IMR-90 (cell line): ENCODE measurements at regions not wholly inside any gene's neighbourhood (a gene's known extent, or its start where the extent isn't known, plus 50 kb on each side); places are given as distances from the start of the nearest gene placed in this dataset.

Source experiments
- ATAC-seq: fragments of 200-7000 bp; cut with Tn5 transposase; 2 replicates; pipeline ENCODE4 v1.9.1; 2020; ENCODE audit warnings: low read depth, mild to moderate bottlenecking, moderate library complexity
- BruUV-seq: library from RNA; stranded (reverse); fragments of 400-500 nt; replicated peaks from 2 replicates; lab custom pipeline; 2021; lab: Mats Ljungman, UMichigan
- CTCF ChIA-PET: fragments of 300-600 bp; formaldehyde crosslinking; extraction: SDS; loops from one replicate; lab custom pipeline; 2021; ENCODE audit warnings: antibody characterized with exemption; lab: Yijun Ruan, JAX
- POLR2A ChIA-PET: fragments of 300-600 bp; sonication (Branson Sonifier 250); formaldehyde crosslinking; loops from one replicate; lab custom pipeline; 2022; ENCODE audit warnings: antibody characterized with exemption; ENCODE audit not compliant: unreplicated experiment; lab: Charles Lee
- DNase-seq: peaks from one replicate; pipeline ENCODE4 v3.0.0; 2013
- H2AFZ ChIP-seq: replicated peaks from 2 replicates; pipeline ENCODE3; 2013; ENCODE audit warnings: low read length, mild to moderate bottlenecking; ENCODE audit not compliant: poor library complexity
- H2AK5ac ChIP-seq: 2 replicates; pipeline ENCODE4 v1.6.1; 2013; ENCODE audit warnings: low read depth, low read length, inconsistent platforms
- H2AK9ac ChIP-seq: replicated peaks from 2 replicates; pipeline ENCODE3; 2013; ENCODE audit warnings: mild to moderate bottlenecking, low read depth, low read length, moderate library complexity; ENCODE audit not compliant: poor library complexity
- H2BK120ac ChIP-seq: 2 replicates; pipeline ENCODE4 v1.6.1; 2013; ENCODE audit warnings: low read depth, low read length, inconsistent platforms
- H2BK15ac ChIP-seq: 3 replicates; pipeline ENCODE4 v1.6.1; 2013; ENCODE audit warnings: low read depth, low read length, inconsistent platforms
- H2BK20ac ChIP-seq: 2 replicates; pipeline ENCODE4 v1.6.1; 2013; ENCODE audit warnings: low read depth, mild to moderate bottlenecking, inconsistent platforms, low read length, moderate library complexity
- H2BK5ac ChIP-seq: 2 replicates; pipeline ENCODE4 v1.6.1; 2013; ENCODE audit warnings: mild to moderate bottlenecking, low read depth, low read length, inconsistent platforms; ENCODE audit not compliant: poor library complexity, severe bottlenecking
- H3K14ac ChIP-seq: replicated peaks from 2 replicates; pipeline ENCODE4 v1.6.1; 2013; ENCODE audit warnings: low read depth, low read length, inconsistent platforms
- H3K18ac ChIP-seq: 2 replicates; pipeline ENCODE4 v1.6.1; 2013; ENCODE audit warnings: low read depth, low read length, control low read depth
- H3K23ac ChIP-seq: 2 replicates; pipeline ENCODE4 v1.6.1; 2013; ENCODE audit warnings: low read depth, low read length, inconsistent platforms
- H3K27ac ChIP-seq: 2 replicates; pipeline ENCODE4 v1.5.1; 2013; ENCODE audit warnings: mild to moderate bottlenecking, control low read depth, low read length; ENCODE audit not compliant: insufficient read depth
- H3K27me3 ChIP-seq: 2 replicates; pipeline ENCODE4 v1.6.1; 2013; ENCODE audit warnings: low read length; ENCODE audit not compliant: control insufficient read depth, insufficient read depth
- H3K36me3 ChIP-seq: 2 replicates; pipeline ENCODE4 v1.6.1; 2013; ENCODE audit warnings: low read length, mixed read lengths; ENCODE audit not compliant: control insufficient read depth, insufficient read depth
- H3K4ac ChIP-seq: 2 replicates; pipeline ENCODE4 v1.6.1; 2013; ENCODE audit warnings: low read depth, low read length, inconsistent platforms
- H3K4me1 ChIP-seq: 2 replicates; pipeline ENCODE4 v1.6.1; 2013; ENCODE audit warnings: low read length, mixed read lengths; ENCODE audit not compliant: control insufficient read depth, insufficient read depth
- H3K4me2 ChIP-seq: 2 replicates; pipeline ENCODE4 v1.6.1; 2013; ENCODE audit warnings: low read depth, mild to moderate bottlenecking, control low read depth, low read length, moderate library complexity
- H3K4me3 ChIP-seq: 2 replicates; pipeline ENCODE4 v1.5.1; 2013; ENCODE audit warnings: low read depth, mild to moderate bottlenecking, control low read depth, low read length, moderate library complexity; ENCODE audit not compliant: insufficient read depth
- H3K56ac ChIP-seq: 2 replicates; pipeline ENCODE4 v1.6.1; 2013; ENCODE audit warnings: low read length, inconsistent platforms; ENCODE audit not compliant: insufficient read depth; ENCODE audit errors: extremely low read depth
- H3K79me1 ChIP-seq, 2 experiments: 2 replicates each; pipeline ENCODE4 v1.6.1; 2013; ENCODE audit warnings: low read length in 2 of 2, inconsistent platforms in 1 of 2, low read depth in 1 of 2
- H3K9ac ChIP-seq: 2 replicates; pipeline ENCODE4 v1.6.1; 2013; ENCODE audit warnings: low read depth, low read length, control low read depth
- H3K9me1 ChIP-seq: 2 replicates; pipeline ENCODE4 v1.6.1; 2013; ENCODE audit warnings: low read length, inconsistent platforms; ENCODE audit not compliant: insufficient read depth
- H3K9me3 ChIP-seq: 2 replicates; pipeline ENCODE4 v1.6.1; 2013; ENCODE audit warnings: low read length; ENCODE audit not compliant: control insufficient read depth, insufficient read depth
- H4K20me1 ChIP-seq: 2 replicates; pipeline ENCODE4 v1.6.1; 2013; ENCODE audit warnings: low read length, inconsistent platforms; ENCODE audit not compliant: insufficient read depth
- H4K5ac ChIP-seq: 2 replicates; pipeline ENCODE4 v1.6.1; 2013; ENCODE audit warnings: mild to moderate bottlenecking, low read depth, low read length, control low read depth
- H4K8ac ChIP-seq, 2 experiments: 2 replicates each; pipeline ENCODE4 v1.6.1; 2013; ENCODE audit warnings: low read depth in 2 of 2, low read length in 2 of 2, control low read depth in 1 of 2, inconsistent platforms in 1 of 2
- H4K91ac ChIP-seq: 2 replicates; pipeline ENCODE4 v1.6.1; 2013; ENCODE audit warnings: low read depth, low read length, inconsistent platforms; ENCODE audit not compliant: insufficient read depth
- CEBPB ChIP-seq: IDR thresholded peaks from 2 replicates; pipeline ENCODE4 v1.6.1; 2012; ENCODE audit warnings: low read depth, low read length, improper control_type of control experiment
- CHD1 ChIP-seq: IDR thresholded peaks from 2 replicates; pipeline ENCODE4 v1.6.1; 2012; ENCODE audit warnings: low read depth, low read length, improper control_type of control experiment
- MAFK ChIP-seq: IDR thresholded peaks from 2 replicates; pipeline ENCODE4 v1.6.1; 2012; ENCODE audit warnings: low read depth, low read length, improper control_type of control experiment
- MAZ ChIP-seq: IDR thresholded peaks from 2 replicates; pipeline ENCODE4 v1.6.1; 2012; ENCODE audit warnings: low read depth, mild to moderate bottlenecking, low read length, improper control_type of control experiment, moderate library complexity, borderline replicate concordance
- MXI1 ChIP-seq: IDR thresholded peaks from 2 replicates; pipeline ENCODE4 v1.6.1; 2012; ENCODE audit warnings: low read depth, mild to moderate bottlenecking, low read length, moderate library complexity, borderline replicate concordance
- POLR2A ChIP-seq: IDR thresholded peaks from 2 replicates; pipeline ENCODE4 v1.6.1; 2012; ENCODE audit warnings: mild to moderate bottlenecking, low read depth, low read length
- RAD21 ChIP-seq: IDR thresholded peaks from 2 replicates; pipeline ENCODE4 v1.6.1; 2012; ENCODE audit warnings: low read length, improper control_type of control experiment
- RCOR1 ChIP-seq: IDR thresholded peaks from 2 replicates; pipeline ENCODE4 v1.6.1; 2012; ENCODE audit warnings: mild to moderate bottlenecking, low read length, improper control_type of control experiment; ENCODE audit not compliant: insufficient replicate concordance
- RFX5 ChIP-seq: IDR thresholded peaks from 2 replicates; pipeline ENCODE4 v1.8.0; 2012; ENCODE audit warnings: low read depth, mild to moderate bottlenecking, low read length, moderate library complexity
- WGBS, 2 experiments: methylation state at CpG; one replicate each; pipeline versions ENCODE4 v1.1.5 to v1.1.7; 2013; ENCODE audit warnings: missing lambda C conversion rate in 2 of 2; ENCODE audit not compliant: insufficient read length in 1 of 2; ENCODE audit errors: extremely low coverage in 2 of 2; 5-methylcytosine and 5-hydroxymethylcytosine counted together
- dilution Hi-C: fragments of 300-500 bp; cut with HindIII; formaldehyde crosslinking; loops from one replicate; pipeline ENCODE4 v1.14.3; 2018; ENCODE audit warnings: low sequenced_read_pairs; ENCODE audit not compliant: unreplicated experiment
- in situ Hi-C: fragments of 300-500 bp; cut with MboI; formaldehyde crosslinking; loops from 3 replicates; pipeline ENCODE4 v1.14.3; 2019; ENCODE audit warnings: low sequenced_read_pairs, inconsistent platforms, mixed read lengths
- intact Hi-C: fragments of 100-400 bp; cut with micrococcal nuclease; formaldehyde crosslinking; loops from 2 replicates; pipeline ENCODE4 v1.10.0; 2022
- TF ChIP-seq, protein P1 (sequence below): conservative IDR thresholded peaks from 2 replicates; pipeline ENCODE4 v1.5.1; 2012; ENCODE audit warnings: mild to moderate bottlenecking, low read depth, low read length, improper control_type of control experiment
- TF ChIP-seq, protein P2 (sequence below): fragments of 150-350 bp; IDR thresholded peaks from 2 replicates; pipeline ENCODE4 v1.6.1; 2016; ENCODE audit warnings: low read depth, mild to moderate bottlenecking, low read length, moderate library complexity, borderline replicate concordance
- TF ChIP-seq, protein P3 (sequence below): fragments of 150-350 bp; IDR thresholded peaks from 2 replicates; pipeline ENCODE4 v1.6.1; 2017; ENCODE audit warnings: mild to moderate bottlenecking, antibody characterized with exemption, low read length, low read depth

DNA sequence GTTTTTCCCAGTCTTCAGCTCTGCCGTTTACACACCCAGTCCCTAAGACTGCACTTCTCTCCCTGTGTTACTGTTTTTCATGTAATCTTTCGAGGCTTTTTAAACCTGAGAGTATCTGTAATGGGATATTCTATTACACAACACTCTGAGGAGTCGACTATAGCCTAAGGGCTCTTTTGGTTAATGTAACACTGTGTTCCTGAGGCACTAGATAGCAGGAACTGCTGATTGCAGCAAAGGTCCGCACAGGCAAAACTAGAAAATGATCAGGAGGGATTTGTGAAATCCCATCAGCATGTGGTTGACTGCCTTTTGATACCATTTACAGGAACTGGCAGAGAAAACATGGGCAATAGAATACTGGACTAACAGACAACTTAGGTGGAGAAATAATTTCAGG lies 512.3 kb upstream of the RAG2 start:
- H3K4me1 ChIP-seq, result no peaks in the 10 kb centered on the region
- H3K18ac ChIP-seq, result no peak overlapping the region
- H3K4ac ChIP-seq, result no peak overlapping the region
- intact Hi-C loops (no loop called here), in situ Hi-C loops (no loop called here), dilution Hi-C loops (no loop called here)
- no TSS peak for BruUV-seq
- H2BK20ac ChIP-seq, result no peak overlapping the region
- no peaks in the 10 kb centered on the region for H3K9me3 ChIP-seq
- WGBS, 2 experiments, result 43% methylated on average over 1 of the region's 4 CpGs; no CpG with 5 or more reads in 1 of the 2 experiments
- H2AK9ac ChIP-seq, result no peak overlapping the region
- no peak overlapping the region for H4K8ac ChIP-seq
- no peak overlapping the region for H3K4me2 ChIP-seq
- H3K27me3 ChIP-seq, result no peaks in the 10 kb centered on the region
- H2AK5ac ChIP-seq, result no peak overlapping the region
- POLR2A ChIA-PET, result no interaction called here
- H3K56ac ChIP-seq, result no peak overlapping the region
- CTCF ChIA-PET, result no interaction called here
- no peak overlapping the region for H3K14ac ChIP-seq
- TF ChIP-seq, protein P1, sequence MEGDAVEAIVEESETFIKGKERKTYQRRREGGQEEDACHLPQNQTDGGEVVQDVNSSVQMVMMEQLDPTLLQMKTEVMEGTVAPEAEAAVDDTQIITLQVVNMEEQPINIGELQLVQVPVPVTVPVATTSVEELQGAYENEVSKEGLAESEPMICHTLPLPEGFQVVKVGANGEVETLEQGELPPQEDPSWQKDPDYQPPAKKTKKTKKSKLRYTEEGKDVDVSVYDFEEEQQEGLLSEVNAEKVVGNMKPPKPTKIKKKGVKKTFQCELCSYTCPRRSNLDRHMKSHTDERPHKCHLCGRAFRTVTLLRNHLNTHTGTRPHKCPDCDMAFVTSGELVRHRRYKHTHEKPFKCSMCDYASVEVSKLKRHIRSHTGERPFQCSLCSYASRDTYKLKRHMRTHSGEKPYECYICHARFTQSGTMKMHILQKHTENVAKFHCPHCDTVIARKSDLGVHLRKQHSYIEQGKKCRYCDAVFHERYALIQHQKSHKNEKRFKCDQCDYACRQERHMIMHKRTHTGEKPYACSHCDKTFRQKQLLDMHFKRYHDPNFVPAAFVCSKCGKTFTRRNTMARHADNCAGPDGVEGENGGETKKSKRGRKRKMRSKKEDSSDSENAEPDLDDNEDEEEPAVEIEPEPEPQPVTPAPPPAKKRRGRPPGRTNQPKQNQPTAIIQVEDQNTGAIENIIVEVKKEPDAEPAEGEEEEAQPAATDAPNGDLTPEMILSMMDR, result no peak
- TF ChIP-seq MXI1, result no peak
- TF ChIP-seq MAZ, result no peak
- no peak for TF ChIP-seq RFX5
- TF ChIP-seq, protein P2, sequence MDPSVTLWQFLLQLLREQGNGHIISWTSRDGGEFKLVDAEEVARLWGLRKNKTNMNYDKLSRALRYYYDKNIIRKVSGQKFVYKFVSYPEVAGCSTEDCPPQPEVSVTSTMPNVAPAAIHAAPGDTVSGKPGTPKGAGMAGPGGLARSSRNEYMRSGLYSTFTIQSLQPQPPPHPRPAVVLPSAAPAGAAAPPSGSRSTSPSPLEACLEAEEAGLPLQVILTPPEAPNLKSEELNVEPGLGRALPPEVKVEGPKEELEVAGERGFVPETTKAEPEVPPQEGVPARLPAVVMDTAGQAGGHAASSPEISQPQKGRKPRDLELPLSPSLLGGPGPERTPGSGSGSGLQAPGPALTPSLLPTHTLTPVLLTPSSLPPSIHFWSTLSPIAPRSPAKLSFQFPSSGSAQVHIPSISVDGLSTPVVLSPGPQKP, result no peak
- TF ChIP-seq, protein P3, sequence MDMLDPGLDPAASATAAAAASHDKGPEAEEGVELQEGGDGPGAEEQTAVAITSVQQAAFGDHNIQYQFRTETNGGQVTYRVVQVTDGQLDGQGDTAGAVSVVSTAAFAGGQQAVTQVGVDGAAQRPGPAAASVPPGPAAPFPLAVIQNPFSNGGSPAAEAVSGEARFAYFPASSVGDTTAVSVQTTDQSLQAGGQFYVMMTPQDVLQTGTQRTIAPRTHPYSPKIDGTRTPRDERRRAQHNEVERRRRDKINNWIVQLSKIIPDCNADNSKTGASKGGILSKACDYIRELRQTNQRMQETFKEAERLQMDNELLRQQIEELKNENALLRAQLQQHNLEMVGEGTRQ, result no peak
- no peak for TF ChIP-seq RAD21
- TF ChIP-seq RCOR1, result no peak
- no peak for TF ChIP-seq CHD1
- TF ChIP-seq CEBPB, result no peak
- TF ChIP-seq MAFK, result no peak
- no peak for TF ChIP-seq POLR2A
- H2BK15ac ChIP-seq, result no peak overlapping the region
- H3K27ac ChIP-seq, result no peak overlapping the region
- ATAC-seq (no peak), DNase-seq (no peak)
- no peak overlapping the region for H2BK120ac ChIP-seq
- H2AFZ ChIP-seq, result no peak overlapping the region
- H3K9me1 ChIP-seq, result no peaks in the 10 kb centered on the region
- no peak overlapping the region for H2BK5ac ChIP-seq
- no peak overlapping the region for H3K9ac ChIP-seq
- H3K36me3 ChIP-seq, result no peaks in the 10 kb centered on the region
- no peak overlapping the region for H4K5ac ChIP-seq
- no peak overlapping the region for H4K91ac ChIP-seq
- H3K23ac ChIP-seq, result no peak overlapping the region
- no peaks in the 10 kb centered on the region for H4K20me1 ChIP-seq
- no peaks in the 10 kb centered on the region for H3K79me1 ChIP-seq
- no peak overlapping the region for H3K4me3 ChIP-seq
